ENCODE measurements at regions not wholly inside any gene's neighbourhood (a gene's known extent, or its start where the extent isn't known, plus 50 kb on each side); places are given as distances from the start of the nearest gene placed in this dataset.

- TF ChIP-seq, protein P1, sequence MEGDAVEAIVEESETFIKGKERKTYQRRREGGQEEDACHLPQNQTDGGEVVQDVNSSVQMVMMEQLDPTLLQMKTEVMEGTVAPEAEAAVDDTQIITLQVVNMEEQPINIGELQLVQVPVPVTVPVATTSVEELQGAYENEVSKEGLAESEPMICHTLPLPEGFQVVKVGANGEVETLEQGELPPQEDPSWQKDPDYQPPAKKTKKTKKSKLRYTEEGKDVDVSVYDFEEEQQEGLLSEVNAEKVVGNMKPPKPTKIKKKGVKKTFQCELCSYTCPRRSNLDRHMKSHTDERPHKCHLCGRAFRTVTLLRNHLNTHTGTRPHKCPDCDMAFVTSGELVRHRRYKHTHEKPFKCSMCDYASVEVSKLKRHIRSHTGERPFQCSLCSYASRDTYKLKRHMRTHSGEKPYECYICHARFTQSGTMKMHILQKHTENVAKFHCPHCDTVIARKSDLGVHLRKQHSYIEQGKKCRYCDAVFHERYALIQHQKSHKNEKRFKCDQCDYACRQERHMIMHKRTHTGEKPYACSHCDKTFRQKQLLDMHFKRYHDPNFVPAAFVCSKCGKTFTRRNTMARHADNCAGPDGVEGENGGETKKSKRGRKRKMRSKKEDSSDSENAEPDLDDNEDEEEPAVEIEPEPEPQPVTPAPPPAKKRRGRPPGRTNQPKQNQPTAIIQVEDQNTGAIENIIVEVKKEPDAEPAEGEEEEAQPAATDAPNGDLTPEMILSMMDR (conservative IDR thresholded peaks at IDR 0.05; ENCODE audit: low read depth in 2 of 2) = no peak
- TF ChIP-seq EZH2phosphoT487 (IDR thresholded peaks at IDR 0.05; ENCODE audit: unreplicated experiment) (no peak), EZH2 (IDR thresholded peaks at IDR 0.05; ENCODE audit: low read depth, unreplicated experiment) (no peak), POLR2AphosphoS5 (IDR thresholded peaks at IDR 0.05; ENCODE audit: low read depth) (no peak), CREB1 (CRISPR knock-in tag; IDR thresholded peaks at IDR 0.05; ENCODE audit: low read depth) (no peak), NANOG (IDR thresholded peaks at IDR 0.05; ENCODE audit: borderline replicate concordance) (no peak), JUNB (IDR thresholded peaks at IDR 0.05; ENCODE audit: unreplicated experiment) (no peak), ZNF114 (CRISPR knock-in tag; IDR thresholded peaks at IDR 0.05) (no peak), STAT1 (IDR thresholded peaks at IDR 0.05; ENCODE audit: unreplicated experiment) (no peak)
- TF ChIP-seq, protein P2, sequence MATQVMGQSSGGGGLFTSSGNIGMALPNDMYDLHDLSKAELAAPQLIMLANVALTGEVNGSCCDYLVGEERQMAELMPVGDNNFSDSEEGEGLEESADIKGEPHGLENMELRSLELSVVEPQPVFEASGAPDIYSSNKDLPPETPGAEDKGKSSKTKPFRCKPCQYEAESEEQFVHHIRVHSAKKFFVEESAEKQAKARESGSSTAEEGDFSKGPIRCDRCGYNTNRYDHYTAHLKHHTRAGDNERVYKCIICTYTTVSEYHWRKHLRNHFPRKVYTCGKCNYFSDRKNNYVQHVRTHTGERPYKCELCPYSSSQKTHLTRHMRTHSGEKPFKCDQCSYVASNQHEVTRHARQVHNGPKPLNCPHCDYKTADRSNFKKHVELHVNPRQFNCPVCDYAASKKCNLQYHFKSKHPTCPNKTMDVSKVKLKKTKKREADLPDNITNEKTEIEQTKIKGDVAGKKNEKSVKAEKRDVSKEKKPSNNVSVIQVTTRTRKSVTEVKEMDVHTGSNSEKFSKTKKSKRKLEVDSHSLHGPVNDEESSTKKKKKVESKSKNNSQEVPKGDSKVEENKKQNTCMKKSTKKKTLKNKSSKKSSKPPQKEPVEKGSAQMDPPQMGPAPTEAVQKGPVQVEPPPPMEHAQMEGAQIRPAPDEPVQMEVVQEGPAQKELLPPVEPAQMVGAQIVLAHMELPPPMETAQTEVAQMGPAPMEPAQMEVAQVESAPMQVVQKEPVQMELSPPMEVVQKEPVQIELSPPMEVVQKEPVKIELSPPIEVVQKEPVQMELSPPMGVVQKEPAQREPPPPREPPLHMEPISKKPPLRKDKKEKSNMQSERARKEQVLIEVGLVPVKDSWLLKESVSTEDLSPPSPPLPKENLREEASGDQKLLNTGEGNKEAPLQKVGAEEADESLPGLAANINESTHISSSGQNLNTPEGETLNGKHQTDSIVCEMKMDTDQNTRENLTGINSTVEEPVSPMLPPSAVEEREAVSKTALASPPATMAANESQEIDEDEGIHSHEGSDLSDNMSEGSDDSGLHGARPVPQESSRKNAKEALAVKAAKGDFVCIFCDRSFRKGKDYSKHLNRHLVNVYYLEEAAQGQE (IDR thresholded peaks at IDR 0.05; ENCODE audit: unreplicated experiment) = no peak
- TF ChIP-seq, protein P3, sequence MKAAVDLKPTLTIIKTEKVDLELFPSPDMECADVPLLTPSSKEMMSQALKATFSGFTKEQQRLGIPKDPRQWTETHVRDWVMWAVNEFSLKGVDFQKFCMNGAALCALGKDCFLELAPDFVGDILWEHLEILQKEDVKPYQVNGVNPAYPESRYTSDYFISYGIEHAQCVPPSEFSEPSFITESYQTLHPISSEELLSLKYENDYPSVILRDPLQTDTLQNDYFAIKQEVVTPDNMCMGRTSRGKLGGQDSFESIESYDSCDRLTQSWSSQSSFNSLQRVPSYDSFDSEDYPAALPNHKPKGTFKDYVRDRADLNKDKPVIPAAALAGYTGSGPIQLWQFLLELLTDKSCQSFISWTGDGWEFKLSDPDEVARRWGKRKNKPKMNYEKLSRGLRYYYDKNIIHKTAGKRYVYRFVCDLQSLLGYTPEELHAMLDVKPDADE (IDR thresholded peaks at IDR 0.05) = no peak
Measured at GRCh38 chr3:145780301-145780700, 380.7 kb downstream of the PLOD2 start.
